GM20000 (cell line): ENCODE measurements at regions not wholly inside any gene's neighbourhood (a gene's known extent, or its start where the extent isn't known, plus 50 kb on each side); places are given as distances from the start of the nearest gene placed in this dataset.
A peak's percentile ranks its signal among the peaks of the same experiment; 100 is the strongest.

ENCODE experiments used
- DNase-seq: peaks from one replicate; pipeline ENCODE4 v3.0.0; 2012; ENCODE audit warnings: low spot score
- TF ChIP-seq, protein P1 (sequence below): IDR thresholded peaks from 2 replicates; pipeline ENCODE4 v1.5.1; 2012; ENCODE audit warnings: mild to moderate bottlenecking, control low read depth; ENCODE audit errors: extremely low read depth, missing control alignments

GRCh38 chr5:89117124-89117644 is 234.2 kb upstream of the MEF2C start:
- DNase-seq: peak; percentile 36

DNA sequence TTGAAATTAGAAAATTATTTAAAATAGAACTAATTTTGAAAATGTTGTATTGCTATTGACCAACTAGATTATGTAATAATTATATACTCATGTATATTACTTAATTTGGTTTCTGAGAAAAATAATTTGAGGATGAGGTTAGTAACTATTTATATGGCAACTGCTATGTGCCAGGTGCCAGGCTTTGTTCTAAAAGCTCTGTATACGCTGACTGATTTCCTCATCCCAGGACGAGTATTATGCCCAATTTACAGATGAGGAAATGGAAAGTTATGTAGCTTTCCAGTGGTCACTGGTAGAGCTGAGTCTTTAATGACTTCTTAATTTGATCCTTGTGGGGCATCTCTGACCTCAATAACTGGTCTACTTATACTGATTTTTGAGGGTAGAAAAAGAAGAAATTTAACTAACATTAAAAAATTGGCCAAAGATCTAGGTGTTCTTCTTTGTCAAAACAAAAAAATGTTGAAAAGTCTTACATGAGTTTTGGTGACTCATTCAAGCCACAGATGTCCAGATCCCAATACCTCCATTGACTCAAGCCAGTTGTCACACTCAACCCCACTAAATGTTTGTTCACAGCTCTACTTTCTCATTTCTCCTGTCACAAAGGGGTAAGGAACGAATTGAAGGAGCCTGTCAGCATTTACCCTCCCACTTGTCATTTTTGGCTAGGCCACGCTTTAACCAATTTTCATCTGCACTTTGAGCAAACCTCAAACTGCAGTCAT is 228.1 kb upstream of the MEF2C start:
- DNase-seq: no peak
- TF ChIP-seq, protein P1, sequence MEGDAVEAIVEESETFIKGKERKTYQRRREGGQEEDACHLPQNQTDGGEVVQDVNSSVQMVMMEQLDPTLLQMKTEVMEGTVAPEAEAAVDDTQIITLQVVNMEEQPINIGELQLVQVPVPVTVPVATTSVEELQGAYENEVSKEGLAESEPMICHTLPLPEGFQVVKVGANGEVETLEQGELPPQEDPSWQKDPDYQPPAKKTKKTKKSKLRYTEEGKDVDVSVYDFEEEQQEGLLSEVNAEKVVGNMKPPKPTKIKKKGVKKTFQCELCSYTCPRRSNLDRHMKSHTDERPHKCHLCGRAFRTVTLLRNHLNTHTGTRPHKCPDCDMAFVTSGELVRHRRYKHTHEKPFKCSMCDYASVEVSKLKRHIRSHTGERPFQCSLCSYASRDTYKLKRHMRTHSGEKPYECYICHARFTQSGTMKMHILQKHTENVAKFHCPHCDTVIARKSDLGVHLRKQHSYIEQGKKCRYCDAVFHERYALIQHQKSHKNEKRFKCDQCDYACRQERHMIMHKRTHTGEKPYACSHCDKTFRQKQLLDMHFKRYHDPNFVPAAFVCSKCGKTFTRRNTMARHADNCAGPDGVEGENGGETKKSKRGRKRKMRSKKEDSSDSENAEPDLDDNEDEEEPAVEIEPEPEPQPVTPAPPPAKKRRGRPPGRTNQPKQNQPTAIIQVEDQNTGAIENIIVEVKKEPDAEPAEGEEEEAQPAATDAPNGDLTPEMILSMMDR: no peak

More at GRCh38 chr5:89117124-89117644, 234.2 kb upstream of the MEF2C start:
- TF ChIP-seq, protein P1: no peak

DNA sequence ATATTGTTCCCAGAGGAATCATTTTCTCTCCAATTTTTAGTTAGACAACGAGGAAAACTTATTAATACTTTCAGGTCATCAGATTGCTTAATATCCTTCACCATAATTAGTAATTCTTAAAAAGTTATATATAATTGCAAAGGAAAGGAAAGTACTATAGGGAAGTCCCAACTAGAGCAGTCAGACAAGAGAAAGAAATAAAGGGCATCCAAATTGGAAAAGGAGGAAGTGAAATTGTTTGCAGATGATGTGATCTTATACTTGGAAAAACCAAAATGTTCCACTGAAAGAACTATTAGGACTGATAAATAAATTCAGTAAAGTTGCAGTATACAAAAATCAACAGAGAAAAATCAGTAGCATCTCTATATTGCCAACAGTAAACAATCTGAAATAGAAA is 223.5 kb upstream of the MEF2C start:
- TF ChIP-seq, protein P1: no peak
- DNase-seq: no peak

DNA sequence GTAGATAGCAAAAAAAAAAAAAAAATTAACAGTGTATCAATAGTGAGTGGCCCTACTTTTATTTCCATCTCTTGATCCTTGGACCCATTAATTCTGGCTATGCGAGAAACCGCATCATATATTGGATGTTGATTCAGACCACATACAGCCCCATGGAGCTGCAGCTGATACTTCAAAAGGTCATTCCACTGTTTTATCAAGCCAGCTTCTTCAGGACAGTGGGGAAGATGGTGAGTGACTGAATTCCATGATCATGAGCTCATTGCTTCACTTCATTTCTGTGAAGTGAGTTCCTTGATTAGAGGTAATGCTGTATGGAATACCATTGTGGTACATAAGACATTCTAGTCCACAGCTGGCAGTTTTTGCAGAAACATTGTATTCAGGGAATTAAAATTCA is 222.9 kb upstream of the MEF2C start:
- DNase-seq: no peak

GRCh38 chr5:89105171-89105695 is 222.2 kb upstream of the MEF2C start:
- DNase-seq: no peak
- TF ChIP-seq, protein P1: no peak

More for the DNA sequence above, 222.9 kb upstream of the MEF2C start:
- TF ChIP-seq, protein P1: no peak

- no peak for DNase-seq
- TF ChIP-seq, protein P1: no peak
Measured at GRCh38 chr5:89098199-89098756, 215.3 kb upstream of the MEF2C start.

DNA sequence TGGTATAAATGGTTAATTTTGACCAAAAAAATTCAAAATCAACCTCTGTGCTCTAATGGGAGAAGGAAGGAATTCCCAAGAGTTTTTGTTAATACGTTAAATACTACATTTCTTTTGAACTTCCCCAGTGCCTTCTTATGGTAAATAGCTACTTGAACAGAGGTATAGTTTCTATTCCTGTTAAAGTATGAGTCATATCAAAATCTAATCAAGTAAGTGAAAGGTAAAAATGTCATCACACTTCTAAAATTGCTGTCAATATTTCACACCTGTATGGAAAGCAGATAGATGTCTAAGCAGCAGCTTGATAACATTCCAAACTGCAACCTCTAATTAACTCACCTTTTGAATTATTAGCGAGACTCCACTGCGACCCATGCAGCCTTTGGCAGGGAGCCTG is 214.1 kb upstream of the MEF2C start:
- peak; percentile 13 for DNase-seq
- TF ChIP-seq, protein P1: no peak
